ENCODE measurements at regions not wholly inside any gene's neighbourhood (a gene's known extent, or its start where the extent isn't known, plus 50 kb on each side); places are given as distances from the start of the nearest gene placed in this dataset.

- H3K27me3 ChIP-seq (replicated peaks; ENCODE audit: insufficient read depth) = no peaks in the 10 kb centered on the region
- TF ChIP-seq EZH2phosphoT487 (IDR thresholded peaks at IDR 0.05; ENCODE audit: insufficient read depth, low read depth) (no peak), EZH2 (IDR thresholded peaks at IDR 0.05; ENCODE audit: insufficient read depth, poor library complexity, severe bottlenecking) (no peak)
- no peaks in the 10 kb centered on the region for H4K20me1 ChIP-seq (ENCODE audit: insufficient read depth)
- in situ Hi-C loops (cut with MboI) = no loop called here
- no peaks in the 10 kb centered on the region for H3K36me3 ChIP-seq (ENCODE audit: low read depth)
- 60 to 62% methylated on average over 2 of the region's 2 CpGs for WGBS, 2 experiments (ENCODE audit: low coverage in 1 of 2, low lambda C conversion rate in 2 of 2, missing lambda C conversion rate in 2 of 2)
- H3K9me2 ChIP-seq (ENCODE audit: insufficient read depth) = no peaks in the 10 kb centered on the region
- DNase-seq = no peak
- no peak overlapping the region for H3K9ac ChIP-seq
- H3K9me3 ChIP-seq (ENCODE audit: low read depth) = no peaks in the 10 kb centered on the region
- H3K4me3 ChIP-seq = no peak overlapping the region
- no peaks in the 10 kb centered on the region for H3F3A ChIP-seq (ENCODE audit: insufficient read depth)
- no peaks in the 10 kb centered on the region for H3K4me1 ChIP-seq (ENCODE audit: insufficient read depth)
- H3K4me2 ChIP-seq (ENCODE audit: unreplicated experiment) = no peak overlapping the region
- no peaks in the 10 kb centered on the region for H3K79me2 ChIP-seq (ENCODE audit: insufficient read depth)
- no peak overlapping the region for H3K27ac ChIP-seq
- peak overlapping the region; percentile 15; the same call in 1 of the 2 replicates for H2AFZ ChIP-seq
Measured at GRCh38 chr7:13153266-13153665, 465.8 kb downstream of the ARL4A start.

- Histone ChIP-seq H3K4me2 (ENCODE audit: unreplicated experiment) (no peak overlapping the region), H3K9ac (no peak overlapping the region), H4K20me1 (ENCODE audit: insufficient read depth) (no peaks in the 10 kb centered on the region), H3K27me3 (replicated peaks; ENCODE audit: insufficient read depth) (no peaks in the 10 kb centered on the region), H3K4me3 (no peak overlapping the region), H3F3A (ENCODE audit: insufficient read depth) (no peaks in the 10 kb centered on the region), H3K9me3 (ENCODE audit: low read depth) (no peaks in the 10 kb centered on the region), H2AFZ (peak overlapping the region; percentile 15; the same call in 1 of the 2 replicates), H3K4me1 (ENCODE audit: insufficient read depth) (no peaks in the 10 kb centered on the region), H3K36me3 (ENCODE audit: low read depth) (no peaks in the 10 kb centered on the region), H3K79me2 (ENCODE audit: insufficient read depth) (no peaks in the 10 kb centered on the region), H3K27ac (no peak overlapping the region), H3K9me2 (ENCODE audit: insufficient read depth) (no peaks in the 10 kb centered on the region)
- DNase-seq = no peak
- in situ Hi-C loops (cut with MboI) = no loop called here
- TF ChIP-seq EZH2phosphoT487 (IDR thresholded peaks at IDR 0.05; ENCODE audit: insufficient read depth, low read depth) = no peak
- no peak for TF ChIP-seq EZH2 (IDR thresholded peaks at IDR 0.05; ENCODE audit: insufficient read depth, poor library complexity, severe bottlenecking)
Measured at GRCh38 chr7:13153742-13154141, 466.3 kb downstream of the ARL4A start.

- no peak for DNase-seq
Measured at GRCh38 chr7:13155188-13155587, 467.8 kb downstream of the ARL4A start.

GRCh38 chr7:13159003-13159402 is 471.6 kb downstream of the ARL4A start:
- H3K4me2 ChIP-seq (ENCODE audit: unreplicated experiment) = no peak overlapping the region
- no peaks in the 10 kb centered on the region for H3K36me3 ChIP-seq (ENCODE audit: low read depth)
- no peaks in the 10 kb centered on the region for H3K9me2 ChIP-seq (ENCODE audit: insufficient read depth)
- no peak for DNase-seq
- H3K9ac ChIP-seq = no peak overlapping the region
- no peaks in the 10 kb centered on the region for H3F3A ChIP-seq (ENCODE audit: insufficient read depth)
- in situ Hi-C loops (cut with MboI) = no loop called here
- no peaks in the 10 kb centered on the region for H3K4me1 ChIP-seq (ENCODE audit: insufficient read depth)
- H3K27ac ChIP-seq = no peak overlapping the region
- TF ChIP-seq EZH2 (IDR thresholded peaks at IDR 0.05; ENCODE audit: insufficient read depth, poor library complexity, severe bottlenecking) = no peak
- no peak for TF ChIP-seq EZH2phosphoT487 (IDR thresholded peaks at IDR 0.05; ENCODE audit: insufficient read depth, low read depth)
- H3K9me3 ChIP-seq (ENCODE audit: low read depth) = no peaks in the 10 kb centered on the region
- no peak overlapping the region for H2AFZ ChIP-seq
- H3K27me3 ChIP-seq (replicated peaks; ENCODE audit: insufficient read depth) = no peaks in the 10 kb centered on the region
- 8 to 16% methylated on average over 1 of the region's 1 CpG for WGBS, 2 experiments (ENCODE audit: low coverage in 1 of 2, low lambda C conversion rate in 2 of 2, missing lambda C conversion rate in 2 of 2)
- H3K79me2 ChIP-seq (ENCODE audit: insufficient read depth) = no peaks in the 10 kb centered on the region
- H3K4me3 ChIP-seq = no peak overlapping the region
- H4K20me1 ChIP-seq (ENCODE audit: insufficient read depth) = no peaks in the 10 kb centered on the region

More at GRCh38 chr7:13155188-13155587, 467.8 kb downstream of the ARL4A start:
- Histone ChIP-seq H3K36me3 (ENCODE audit: low read depth) (no peaks in the 10 kb centered on the region), H3K79me2 (ENCODE audit: insufficient read depth) (no peaks in the 10 kb centered on the region), H3K4me2 (ENCODE audit: unreplicated experiment) (no peak overlapping the region), H4K20me1 (ENCODE audit: insufficient read depth) (no peaks in the 10 kb centered on the region), H3K27me3 (replicated peaks; ENCODE audit: insufficient read depth) (no peaks in the 10 kb centered on the region), H3K9me3 (ENCODE audit: low read depth) (no peaks in the 10 kb centered on the region), H3K4me1 (ENCODE audit: insufficient read depth) (no peaks in the 10 kb centered on the region), H3K9ac (no peak overlapping the region), H2AFZ (no peak overlapping the region), H3K9me2 (ENCODE audit: insufficient read depth) (no peaks in the 10 kb centered on the region), H3K27ac (no peak overlapping the region), H3F3A (ENCODE audit: insufficient read depth) (no peaks in the 10 kb centered on the region), H3K4me3 (no peak overlapping the region)
- no peak for TF ChIP-seq EZH2phosphoT487 (IDR thresholded peaks at IDR 0.05; ENCODE audit: insufficient read depth, low read depth)
- no peak for TF ChIP-seq EZH2 (IDR thresholded peaks at IDR 0.05; ENCODE audit: insufficient read depth, poor library complexity, severe bottlenecking)
- 40 to 48% methylated on average over 1 of the region's 1 CpG for WGBS, 2 experiments (ENCODE audit: low coverage in 1 of 2, low lambda C conversion rate in 2 of 2, missing lambda C conversion rate in 2 of 2)
- in situ Hi-C loops (cut with MboI) = no loop called here

Data from GM23248 (cell line).